ENCODE measurements at regions not wholly inside any gene's neighbourhood (a gene's known extent, or its start where the extent isn't known, plus 50 kb on each side); places are given as distances from the start of the nearest gene placed in this dataset.

- TF ChIP-seq CTCF (IDR thresholded peaks at IDR 0.05) = no peak
- ATAC-seq (ENCODE audit: low FRiP score) (no peak), DNase-seq (ENCODE audit: low spot score) (no peak)
Measured at GRCh38 chr2:145404690-145405089, 884.8 kb upstream of the ZEB2 start.

GRCh38 chr2:145402706-145403277 lies 882.9 kb upstream of the ZEB2 start:
- no peak for TF ChIP-seq CTCF (IDR thresholded peaks at IDR 0.05)
- DNase-seq (ENCODE audit: low spot score) = no peak
- no peak for ATAC-seq (ENCODE audit: low FRiP score)

- DNase-seq (ENCODE audit: low spot score) (no peak), ATAC-seq (ENCODE audit: low FRiP score) (no peak)
- TF ChIP-seq CTCF (IDR thresholded peaks at IDR 0.05) = no peak
Measured at GRCh38 chr2:145399131-145399530, 879.2 kb upstream of the ZEB2 start.

- no peak for ATAC-seq (ENCODE audit: low FRiP score)
- no peak for TF ChIP-seq CTCF (IDR thresholded peaks at IDR 0.05)
Measured at GRCh38 chr2:145394181-145394580, 874.3 kb upstream of the ZEB2 start.

DNA sequence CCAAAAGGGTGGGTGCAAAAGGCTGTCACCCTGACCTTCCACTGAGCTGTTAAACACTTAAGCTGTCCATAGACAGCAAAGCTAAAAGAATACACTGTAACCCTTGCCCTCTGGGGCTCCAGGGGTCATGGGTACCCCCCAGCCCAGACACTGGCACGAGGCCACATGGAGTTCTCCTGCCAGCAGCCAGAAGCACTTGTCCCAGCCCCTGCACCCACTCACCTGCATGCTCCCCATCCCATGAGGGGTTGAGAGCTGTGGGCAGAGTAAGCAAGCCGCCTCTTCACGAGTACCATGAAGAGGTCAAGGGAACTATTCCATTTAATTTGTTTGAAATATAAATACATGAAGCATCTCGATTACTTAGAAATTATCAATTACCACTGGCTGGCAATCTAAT lies 867.1 kb upstream of the ZEB2 start:
- no peak for ATAC-seq (ENCODE audit: low FRiP score)
- DNase-seq (ENCODE audit: low spot score) = no peak

More at GRCh38 chr2:145394181-145394580, 874.3 kb upstream of the ZEB2 start:
- DNase-seq (ENCODE audit: low spot score) = no peak

DNA sequence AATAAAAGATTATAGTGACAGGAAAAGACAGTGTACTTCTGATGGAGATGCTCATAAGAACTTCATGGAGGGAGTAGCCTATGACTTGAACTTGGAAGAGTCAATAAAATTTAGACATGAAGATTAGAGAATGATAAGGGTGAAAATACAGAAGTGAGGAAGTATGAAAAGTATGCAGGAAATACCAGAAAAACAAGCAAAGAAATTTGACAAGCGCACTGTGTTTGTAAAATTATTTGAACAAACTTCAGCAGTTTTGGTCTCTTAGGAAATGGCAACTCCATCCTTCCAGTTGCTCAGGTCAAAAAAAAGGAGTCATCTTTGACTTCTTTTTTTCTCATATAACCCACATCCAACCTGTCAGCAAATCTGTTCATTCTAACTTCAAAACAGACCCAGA lies 864.0 kb upstream of the ZEB2 start:
- no peak for DNase-seq (ENCODE audit: low spot score)
- no peak for ATAC-seq (ENCODE audit: low FRiP score)
- no peak for TF ChIP-seq CTCF (IDR thresholded peaks at IDR 0.05)

More for the DNA sequence above, 867.1 kb upstream of the ZEB2 start:
- no peak for TF ChIP-seq CTCF (IDR thresholded peaks at IDR 0.05)

DNA sequence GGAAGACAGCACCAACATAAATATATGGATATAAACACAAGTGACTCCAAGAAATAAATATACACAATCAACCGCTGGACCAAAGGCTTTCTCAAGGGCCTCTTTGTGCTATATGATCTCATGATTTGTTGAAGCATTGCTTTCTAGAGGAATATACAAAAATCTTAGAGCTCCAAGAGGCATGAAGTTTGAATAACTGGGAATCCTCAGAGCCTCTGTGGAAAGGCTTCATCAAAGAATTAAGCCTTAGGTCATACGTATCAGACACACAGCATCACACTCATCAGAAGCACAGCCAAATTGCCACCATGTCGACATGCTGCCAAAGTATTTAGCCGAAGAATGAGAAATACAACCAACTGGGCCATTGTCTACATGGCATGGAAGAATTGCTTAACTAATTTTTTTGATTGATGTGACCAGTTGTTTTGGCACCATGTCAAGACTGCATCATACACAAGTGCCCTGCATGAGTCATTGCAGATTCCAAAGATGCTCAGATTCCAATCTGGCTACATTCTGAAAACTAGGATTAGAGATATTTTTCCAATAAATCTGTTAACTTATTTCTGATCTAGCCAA lies 860.6 kb upstream of the ZEB2 start:
- no peak for DNase-seq (ENCODE audit: low spot score)
- ATAC-seq (ENCODE audit: low FRiP score) = no peak
- no peak for TF ChIP-seq CTCF (IDR thresholded peaks at IDR 0.05)

Data from omental fat pad (tissue), 3 donors.